ENCODE measurements at regions not wholly inside any gene's neighbourhood (a gene's known extent, or its start where the extent isn't known, plus 50 kb on each side); places are given as distances from the start of the nearest gene placed in this dataset.
"Not testable (repeated sequence)": the region's sequence is repeated elsewhere in the genome, so short reads cannot be mapped to it uniquely, and the experiment has no call there.

DNA sequence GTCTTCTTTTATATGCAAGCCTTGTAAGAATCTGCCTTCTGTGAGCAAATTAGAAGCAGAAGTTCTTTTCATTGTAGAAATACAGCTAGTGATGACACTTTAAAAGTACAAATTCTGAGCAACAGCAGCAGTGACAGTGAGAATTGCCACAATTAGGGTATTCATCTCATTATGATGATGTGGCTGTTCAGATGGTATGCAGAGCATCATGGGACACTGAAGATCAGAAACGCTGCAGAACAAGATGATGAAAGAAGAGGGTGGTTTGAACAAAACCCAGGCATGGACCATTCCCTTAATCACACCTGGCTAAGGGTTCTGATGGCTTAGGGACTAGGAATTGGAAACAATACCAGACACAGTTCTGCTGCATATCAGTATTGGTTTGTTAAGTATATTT lies 312.7 kb upstream of the TBX18 start:
- TF ChIP-seq, protein P1, sequence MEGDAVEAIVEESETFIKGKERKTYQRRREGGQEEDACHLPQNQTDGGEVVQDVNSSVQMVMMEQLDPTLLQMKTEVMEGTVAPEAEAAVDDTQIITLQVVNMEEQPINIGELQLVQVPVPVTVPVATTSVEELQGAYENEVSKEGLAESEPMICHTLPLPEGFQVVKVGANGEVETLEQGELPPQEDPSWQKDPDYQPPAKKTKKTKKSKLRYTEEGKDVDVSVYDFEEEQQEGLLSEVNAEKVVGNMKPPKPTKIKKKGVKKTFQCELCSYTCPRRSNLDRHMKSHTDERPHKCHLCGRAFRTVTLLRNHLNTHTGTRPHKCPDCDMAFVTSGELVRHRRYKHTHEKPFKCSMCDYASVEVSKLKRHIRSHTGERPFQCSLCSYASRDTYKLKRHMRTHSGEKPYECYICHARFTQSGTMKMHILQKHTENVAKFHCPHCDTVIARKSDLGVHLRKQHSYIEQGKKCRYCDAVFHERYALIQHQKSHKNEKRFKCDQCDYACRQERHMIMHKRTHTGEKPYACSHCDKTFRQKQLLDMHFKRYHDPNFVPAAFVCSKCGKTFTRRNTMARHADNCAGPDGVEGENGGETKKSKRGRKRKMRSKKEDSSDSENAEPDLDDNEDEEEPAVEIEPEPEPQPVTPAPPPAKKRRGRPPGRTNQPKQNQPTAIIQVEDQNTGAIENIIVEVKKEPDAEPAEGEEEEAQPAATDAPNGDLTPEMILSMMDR (IDR thresholded peaks at IDR 0.05; ENCODE audit: low read depth, low read length, missing control alignments), result no peak
- H3K4me3 ChIP-seq (replicated peaks; ENCODE audit: low read depth, low read length), result no peak overlapping the region
- no peak for DNase-seq (ENCODE audit: extremely low read depth, low read depth)

DNA sequence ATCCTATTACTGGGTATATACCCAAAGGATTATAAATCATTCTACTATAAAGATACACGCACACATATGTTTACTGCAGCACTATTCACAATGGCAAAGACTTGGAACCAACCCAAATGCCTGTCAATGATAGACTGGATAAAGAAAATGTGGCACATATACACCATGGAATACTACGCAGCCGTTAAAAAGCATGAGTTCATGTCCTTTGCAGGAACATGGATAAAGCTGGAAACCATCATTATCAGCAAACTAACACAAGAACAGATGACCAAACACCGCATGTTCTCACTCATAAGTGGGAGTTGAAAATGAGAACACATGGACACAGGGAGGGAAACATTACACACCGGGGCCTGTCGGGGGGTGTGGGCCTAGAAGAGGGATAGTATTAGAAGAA lies 307.4 kb upstream of the TBX18 start:
- H3K4me3 ChIP-seq (replicated peaks; ENCODE audit: low read depth, low read length); DNase-seq (ENCODE audit: extremely low read depth, low read depth): not testable (repeated sequence)

DNA sequence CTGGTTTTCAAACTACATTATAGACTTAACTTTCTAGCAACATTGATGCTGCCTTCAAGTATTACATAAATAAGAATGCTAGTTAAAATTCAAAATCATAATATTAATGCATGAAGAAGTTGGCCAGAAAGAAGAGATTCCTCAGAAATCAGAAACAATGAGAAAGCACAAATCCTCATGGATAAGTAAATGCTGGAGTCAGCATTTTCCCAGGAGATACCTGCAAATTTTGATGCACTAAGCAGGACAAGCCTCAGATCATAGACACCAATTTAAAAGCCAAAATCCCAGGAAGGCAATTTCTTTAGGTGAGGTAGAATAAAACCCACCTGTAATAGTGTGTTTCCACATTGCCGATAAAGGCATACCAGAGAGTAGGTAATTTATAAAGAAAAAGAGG lies 305.2 kb upstream of the TBX18 start:
- H3K4me3 ChIP-seq (replicated peaks; ENCODE audit: low read depth, low read length), result no peak overlapping the region
- TF ChIP-seq, protein P1 (IDR thresholded peaks at IDR 0.05; ENCODE audit: low read depth, low read length, missing control alignments), result no peak
- DNase-seq (ENCODE audit: extremely low read depth, low read depth), result no peak

DNA sequence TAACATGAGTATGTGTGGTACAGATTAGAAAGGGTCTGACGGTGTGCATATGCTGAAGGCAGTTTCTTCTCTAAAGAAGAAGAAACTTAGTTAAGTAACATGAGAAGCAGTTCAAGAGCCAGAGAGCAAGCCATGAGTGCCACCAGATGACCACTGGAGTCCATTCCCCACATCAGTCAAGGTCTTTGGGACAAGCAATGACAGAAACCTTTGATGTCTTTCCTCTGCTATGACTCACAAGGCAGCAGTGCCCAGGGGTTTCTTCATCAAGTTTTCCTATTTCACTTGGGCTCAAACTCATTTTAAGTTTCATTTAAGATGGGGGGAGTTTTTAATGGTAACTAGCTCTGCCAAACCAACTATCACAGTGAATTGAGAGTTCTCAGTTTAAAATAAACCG lies 303.8 kb upstream of the TBX18 start:
- DNase-seq (ENCODE audit: extremely low read depth, low read depth), result no peak

DNA sequence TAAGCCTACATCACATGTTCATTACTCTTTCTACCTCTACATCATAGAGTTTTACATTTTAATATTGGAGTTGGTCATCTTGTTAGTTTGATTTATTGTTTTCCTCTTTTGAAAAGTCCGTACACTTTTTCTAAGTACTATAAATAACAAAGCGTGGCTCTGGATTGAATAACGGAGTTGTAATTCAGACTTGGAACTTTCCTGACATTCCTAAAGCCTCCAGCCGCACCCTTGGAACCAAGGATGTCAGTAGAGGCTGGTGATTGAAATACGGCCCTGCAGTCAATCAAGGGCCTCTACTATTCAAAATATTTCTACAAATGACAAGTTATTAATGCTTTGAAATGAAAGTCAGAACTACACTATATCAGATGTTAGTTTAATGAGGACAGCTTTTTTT lies 301.9 kb upstream of the TBX18 start:
- TF ChIP-seq, protein P1 (IDR thresholded peaks at IDR 0.05; ENCODE audit: low read depth, low read length, missing control alignments), result no peak
- no peak overlapping the region for H3K4me3 ChIP-seq (replicated peaks; ENCODE audit: low read depth, low read length)
- no peak for DNase-seq (ENCODE audit: extremely low read depth, low read depth)

More for the DNA sequence above, 303.8 kb upstream of the TBX18 start:
- TF ChIP-seq, protein P1 (IDR thresholded peaks at IDR 0.05; ENCODE audit: low read depth, low read length, missing control alignments), result no peak
- H3K4me3 ChIP-seq (replicated peaks; ENCODE audit: low read depth, low read length), result no peak overlapping the region

DNA sequence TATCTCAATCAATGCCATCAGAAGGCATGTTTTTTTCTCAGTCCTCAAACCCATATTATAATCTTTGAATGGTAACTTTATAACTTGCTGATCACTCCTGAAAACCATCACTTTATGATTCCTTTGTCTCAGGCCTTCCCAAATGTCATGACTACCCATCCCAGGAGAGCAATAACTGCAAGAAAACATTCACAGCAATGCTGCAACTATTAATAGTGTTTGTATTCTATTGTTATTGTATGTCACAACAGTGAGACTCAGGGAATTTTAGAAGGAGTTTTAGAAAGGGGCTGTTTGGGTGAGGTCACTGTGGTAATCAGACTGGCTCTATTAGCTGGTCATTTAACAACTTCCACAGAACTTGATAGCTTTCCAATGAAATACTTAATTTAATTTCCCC lies 301.4 kb upstream of the TBX18 start:
- TF ChIP-seq, protein P1 (IDR thresholded peaks at IDR 0.05; ENCODE audit: low read depth, low read length, missing control alignments), result no peak
- H3K4me3 ChIP-seq (replicated peaks; ENCODE audit: low read depth, low read length), result no peak overlapping the region
- DNase-seq (ENCODE audit: extremely low read depth, low read depth), result no peak

DNA sequence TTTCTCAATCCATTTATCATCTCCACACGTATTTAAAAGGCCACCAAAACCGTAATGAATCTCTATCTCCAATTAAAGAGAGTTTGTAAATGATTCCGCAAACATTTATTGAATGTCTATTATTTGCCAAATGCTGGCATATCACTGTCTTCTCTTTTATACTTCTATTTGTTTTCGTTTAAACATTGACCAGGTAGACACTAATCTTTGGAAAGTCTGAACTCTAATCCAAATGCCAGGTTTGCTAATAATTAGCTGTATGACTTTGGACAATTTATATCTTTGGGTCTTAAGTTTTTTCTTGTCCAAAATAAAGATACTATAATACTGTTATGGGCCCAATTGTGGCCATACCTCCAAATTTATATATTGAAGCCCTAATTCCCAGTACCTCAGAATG lies 299.2 kb upstream of the TBX18 start:
- TF ChIP-seq, protein P1 (IDR thresholded peaks at IDR 0.05; ENCODE audit: low read depth, low read length, missing control alignments), result no peak
- H3K4me3 ChIP-seq (replicated peaks; ENCODE audit: low read depth, low read length), result no peak overlapping the region

More for the DNA sequence above, 299.2 kb upstream of the TBX18 start:
- no peak for DNase-seq (ENCODE audit: extremely low read depth, low read depth)
